ENCODE measurements at regions not wholly inside any gene's neighbourhood (a gene's known extent, or its start where the extent isn't known, plus 50 kb on each side); places are given as distances from the start of the nearest gene placed in this dataset.

- Histone ChIP-seq H3K56ac (replicated peaks; ENCODE audit: insufficient read length, low read depth, low read length) (no peak overlapping the region), H4K8ac (ENCODE audit: extremely low read depth, insufficient read depth, low read length) (no peak overlapping the region), H2BK20ac (ENCODE audit: low read length) (no peak overlapping the region), H4K20me1 (replicated peaks in 1 of 2; ENCODE audit: control insufficient read depth in 1 of 2, insufficient read depth in 2 of 2, low read length in 2 of 2) (no peaks in the 10 kb centered on the region), H3K23me2 (ENCODE audit: low read depth, low read length) (no peaks in the 10 kb centered on the region), H4K91ac (replicated peaks; ENCODE audit: insufficient read length, low read length) (no peak overlapping the region), H3K4ac (replicated peaks; ENCODE audit: insufficient read length, low read depth, low read length) (no peak overlapping the region), H4K5ac (ENCODE audit: insufficient read length, low read depth, low read length) (no peak overlapping the region), H2BK120ac (replicated peaks; ENCODE audit: low read depth, low read length) (no peak overlapping the region), H3K27ac (ENCODE audit: low read depth, low read length) (no peak overlapping the region), H3K79me1 (ENCODE audit: low read depth, low read length) (no peaks in the 10 kb centered on the region), H3K4me3 (ENCODE audit: extremely low read depth in 1 of 4, insufficient read depth in 2 of 4, low read depth in 3 of 4, low read length in 4 of 4) (no peak overlapping the region), H3K27me3 (replicated peaks in 1 of 4; ENCODE audit: control insufficient read depth in 3 of 4, extremely low read depth in 1 of 4, insufficient read depth in 3 of 4, low read length in 3 of 4) (no peaks in the 10 kb centered on the region; a peak in 1 of 7 replicates), H3K14ac (ENCODE audit: insufficient read length) (no peak overlapping the region), H3K4me2 (ENCODE audit: insufficient read depth in 1 of 2, low read depth in 2 of 2, low read length in 2 of 2) (no peak overlapping the region), H2BK15ac (ENCODE audit: low read length) (no peak overlapping the region), H3K18ac (ENCODE audit: extremely low read depth, low read length) (no peak overlapping the region), H2BK12ac (ENCODE audit: low read depth, low read length) (no peak overlapping the region), H3K36me3 (ENCODE audit: control insufficient read depth in 2 of 4, insufficient read depth in 4 of 4, low read length in 3 of 4) (no peaks in the 10 kb centered on the region), H3K9me3 (ENCODE audit: insufficient read depth in 2 of 2, low read depth in 1 of 2, low read length in 1 of 2) (no peaks in the 10 kb centered on the region), H2BK5ac (ENCODE audit: low read depth, low read length) (no peak overlapping the region), H2AFZ (ENCODE audit: low read length) (no peak overlapping the region), H2AK5ac (ENCODE audit: low read depth, low read length) (no peak overlapping the region), H3K9ac (replicated peaks in 1 of 4; ENCODE audit: extremely low read depth in 1 of 4, low read depth in 3 of 4, low read length in 3 of 4) (no peak overlapping the region), H3K23ac (ENCODE audit: insufficient read length) (no peak overlapping the region), H3K79me2 (ENCODE audit: control insufficient read depth in 1 of 2, insufficient read depth in 2 of 2, low read length in 2 of 2) (no peaks in the 10 kb centered on the region), H3K4me1 (replicated peaks in 1 of 4; ENCODE audit: control insufficient read depth in 3 of 4, insufficient read depth in 4 of 4, low read length in 3 of 4) (no peaks in the 10 kb centered on the region; a peak in 2 of 7 replicates)
- POLR2A ChIA-PET (ENCODE audit: partially characterized antibody), result no interaction called here
- 100% methylated on average over 1 of the region's 1 CpG; no CpG with 5 or more reads in 1 of the 2 experiments for WGBS, 2 experiments (ENCODE audit: extremely low coverage in 1 of 2, insufficient coverage in 1 of 2, insufficient read length in 1 of 2, insufficient replicate concordance in 2 of 2, low coverage in 1 of 2, low lambda C conversion rate in 2 of 2, missing lambda C conversion rate in 1 of 2)
- TF ChIP-seq RNF2 (IDR thresholded peaks at IDR 0.05; ENCODE audit: borderline replicate concordance, low read depth, low read length, missing control alignments, poor library complexity, severe bottlenecking) (no peak), ATF3 (IDR thresholded peaks at IDR 0.05; ENCODE audit: insufficient read depth, low read depth, low read length) (no peak), TEAD4 (IDR thresholded peaks at IDR 0.05; ENCODE audit: low read depth, low read length) (no peak), RAD21 (IDR thresholded peaks at IDR 0.05 in 1 of 2, conservative IDR thresholded peaks at IDR 0.05 in 1 of 2; ENCODE audit: low read depth in 2 of 2, low read length in 2 of 2) (no peak), NANOG (IDR thresholded peaks at IDR 0.05; ENCODE audit: insufficient read depth, low read depth, low read length, poor library complexity, severe bottlenecking) (no peak)
- FAIRE-seq, result no peak
- DNase-seq (ENCODE audit: low read depth in 1 of 2, low spot score in 2 of 2), result no peak
- CTCF ChIA-PET (ENCODE audit: partially characterized antibody), result interaction anchor here (0.7 kb wide), 2 partner anchors 130 to 385 kb away, joined by 3 read pairs; no protein-coding TSS in a partner anchor
These were observed 370.0 kb downstream of the HS3ST3B1 start for GRCh38 chr17:14670861-14671260.

Data from H1 (cell line).